ENCODE measurements at regions not wholly inside any gene's neighbourhood (a gene's known extent, or its start where the extent isn't known, plus 50 kb on each side); places are given as distances from the start of the nearest gene placed in this dataset.

- no peak for TF ChIP-seq TAF1 (IDR thresholded peaks at IDR 0.05; ENCODE audit: borderline replicate concordance, low read depth, low read length)
- no peak for TF ChIP-seq POLR2A (IDR thresholded peaks at IDR 0.05; ENCODE audit: low read depth, low read length)
Observed at GRCh38 chr3:18790384-18790783, 357.9 kb upstream of the KCNH8 start.

Data from GM12892 (cell line).